Testis (tissue), 2 donors: ENCODE measurements at regions not wholly inside any gene's neighbourhood (a gene's known extent, or its start where the extent isn't known, plus 50 kb on each side); places are given as distances from the start of the nearest gene placed in this dataset.

ENCODE experiments used
- DNase-seq: peaks from one replicate; pipeline ENCODE4 v3.0.0-alpha.2; 2019
- H3K27ac ChIP-seq, 2 donors: fragments of 200-600 bp; sonication (generic); one replicate each; pipeline ENCODE4 v1.5.1; 2019
- H3K27me3 ChIP-seq: fragments of 200-600 bp; sonication (generic); one replicate; pipeline ENCODE4 v1.5.1; 2019
- H3K36me3 ChIP-seq: fragments of 200-600 bp; sonication (generic); one replicate; pipeline ENCODE4 v1.5.1; 2017; ENCODE audit warnings: low read depth; ENCODE audit errors: missing control alignments
- H3K4me1 ChIP-seq: fragments of 200-600 bp; sonication (generic); one replicate; pipeline ENCODE4 v1.5.1; 2019
- H3K4me3 ChIP-seq, 2 donors: fragments of 200-600 bp; sonication (generic); one replicate each; pipeline ENCODE4 v1.5.1; 2017 to 2019
- H3K9me3 ChIP-seq: fragments of 200-600 bp; sonication (generic); one replicate; pipeline ENCODE4 v1.5.1; 2017
- CTCF ChIP-seq, 3 experiments: fragments of 450-650 bp in 2 of 3; fragments of 200-600 bp in 1 of 3; sonication (generic) in 1 of 3; IDR thresholded peaks; one replicate each; pipeline ENCODE4 v1.5.1; 2016 to 2019; ENCODE audit warnings: antibody characterized with exemption in 3 of 3, mild to moderate bottlenecking in 2 of 3, moderate library complexity in 1 of 3
- POLR2A ChIP-seq: fragments of 450-650 bp; IDR thresholded peaks from one replicate; pipeline ENCODE4 v1.6.1; 2017; ENCODE audit warnings: antibody characterized with exemption, mild to moderate bottlenecking, moderate library complexity
- WGBS, 2 donors: methylation state at CpG; one replicate each; pipeline ENCODE4 v1.1.5; 2018; 5-methylcytosine and 5-hydroxymethylcytosine counted together
- intact Hi-C: fragments of 100-400 bp; cut with DNase I; formaldehyde crosslinking; loops from one replicate; pipeline ENCODE4 v1.15.1; 2023; ENCODE audit warnings: low total_unique reads

- no peak for DNase-seq
- Histone ChIP-seq H3K27ac (no peak overlapping the region), H3K36me3 (no peaks in the 10 kb centered on the region), H3K4me1 (no peaks in the 10 kb centered on the region), H3K27me3 (no peaks in the 10 kb centered on the region), H3K9me3 (no peaks in the 10 kb centered on the region), H3K4me3 (no peak overlapping the region)
- WGBS, 2 donors, result 83 to 91% methylated on average over 3 of the region's 3 CpGs
- intact Hi-C loops, result no loop called here
- TF ChIP-seq CTCF (IDR thresholded peaks at IDR 0.05) (no peak), POLR2A (no peak)
Observed at GRCh38 chr12:19884021-19884492, 444.8 kb downstream of the AEBP2 start.

- no peaks in the 10 kb centered on the region for H3K36me3 ChIP-seq
- 75 to 79% methylated on average over 8 of the region's 8 CpGs for WGBS, 2 donors
- intact Hi-C loops, result no loop called here
- no peak for DNase-seq
- no peak overlapping the region for H3K27ac ChIP-seq
- H3K27me3 ChIP-seq, result no peaks in the 10 kb centered on the region
- TF ChIP-seq POLR2A (no peak), CTCF (IDR thresholded peaks at IDR 0.05) (no peak)
- H3K9me3 ChIP-seq, result no peaks in the 10 kb centered on the region
- no peak overlapping the region for H3K4me3 ChIP-seq
- H3K4me1 ChIP-seq, result no peaks in the 10 kb centered on the region
Observed at GRCh38 chr12:19885093-19885812, 446.0 kb downstream of the AEBP2 start.

GRCh38 chr12:19886065-19886464 lies 446.8 kb downstream of the AEBP2 start:
- no peaks in the 10 kb centered on the region for H3K9me3 ChIP-seq
- 94 to 96% methylated on average over 4 of the region's 4 CpGs for WGBS, 2 donors
- no peaks in the 10 kb centered on the region for H3K27me3 ChIP-seq
- DNase-seq, result no peak
- TF ChIP-seq POLR2A (no peak), CTCF (IDR thresholded peaks at IDR 0.05) (no peak)
- H3K4me1 ChIP-seq, result no peaks in the 10 kb centered on the region
- no peak overlapping the region for H3K4me3 ChIP-seq
- intact Hi-C loops, result no loop called here
- no peaks in the 10 kb centered on the region for H3K36me3 ChIP-seq
- H3K27ac ChIP-seq, result no peak overlapping the region

- H3K4me3 ChIP-seq, result no peak overlapping the region
Observed at GRCh38 chr12:19886639-19887064, 447.4 kb downstream of the AEBP2 start.

More at GRCh38 chr12:19886639-19887064, 447.4 kb downstream of the AEBP2 start:
- no peaks in the 10 kb centered on the region for H3K4me1 ChIP-seq
- H3K9me3 ChIP-seq, result no peaks in the 10 kb centered on the region
- no peaks in the 10 kb centered on the region for H3K27me3 ChIP-seq
- H3K36me3 ChIP-seq, result no peaks in the 10 kb centered on the region
- TF ChIP-seq POLR2A (no peak), CTCF (IDR thresholded peaks at IDR 0.05) (no peak)
- intact Hi-C loops, result no loop called here
- no peak overlapping the region for H3K27ac ChIP-seq
- DNase-seq, result no peak
- 74 to 80% methylated on average over 5 of the region's 5 CpGs for WGBS, 2 donors
